HFF-Myc (cell line): ENCODE measurements at regions not wholly inside any gene's neighbourhood (a gene's known extent, or its start where the extent isn't known, plus 50 kb on each side); places are given as distances from the start of the nearest gene placed in this dataset.
A peak's percentile ranks its signal among the peaks of the same experiment; 100 is the strongest.

ENCODE experiments used
- DNase-seq: peaks from one replicate; pipeline ENCODE4 v3.0.0-alpha.2; 2011; ENCODE audit warnings: low read depth; ENCODE audit errors: extremely low read depth
- H3K4me3 ChIP-seq: replicated peaks from 2 replicates; pipeline ENCODE4 v1.5.1; 2011; ENCODE audit warnings: low read depth, mild to moderate bottlenecking, control low read depth, low read length
- TF ChIP-seq, protein P1 (sequence below): IDR thresholded peaks from 2 replicates; pipeline ENCODE4 v1.5.1; 2012; ENCODE audit warnings: mild to moderate bottlenecking, low read depth, low read length, control low read depth; ENCODE audit errors: missing control alignments

DNA sequence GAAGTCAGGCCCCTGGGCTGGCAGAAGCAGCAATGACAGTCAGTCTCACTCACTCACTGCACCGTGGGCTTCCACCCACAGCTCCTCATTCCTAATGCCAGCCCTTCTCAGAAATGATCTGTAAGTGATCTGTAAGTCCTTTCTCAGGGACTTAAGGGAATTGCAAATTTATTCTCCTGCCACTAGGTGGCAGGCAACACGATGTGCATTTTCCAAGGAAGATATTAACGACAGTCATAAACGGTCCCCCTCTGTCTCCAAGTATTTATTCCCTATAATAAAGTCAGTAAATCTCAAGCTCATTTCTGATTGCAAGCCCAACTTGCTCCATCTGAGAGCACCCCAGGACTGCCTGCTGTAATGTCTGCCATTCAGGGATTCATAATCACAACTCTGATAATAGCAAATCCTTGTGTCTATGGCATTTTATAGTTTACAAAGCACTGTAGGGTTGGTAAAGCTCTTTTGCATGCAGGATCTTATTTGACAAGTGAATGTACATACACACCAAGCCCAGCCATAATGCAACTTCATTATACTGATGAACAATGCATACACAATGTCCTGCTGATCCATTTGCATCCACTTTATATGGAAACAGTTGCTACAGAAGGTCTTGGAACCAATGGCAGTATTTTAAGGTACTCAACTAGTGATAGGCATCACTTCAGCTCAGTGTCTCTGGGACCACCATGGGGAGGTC, 380.5 kb upstream of the CAMK1G start:
- no peak for DNase-seq
- TF ChIP-seq, protein P1, sequence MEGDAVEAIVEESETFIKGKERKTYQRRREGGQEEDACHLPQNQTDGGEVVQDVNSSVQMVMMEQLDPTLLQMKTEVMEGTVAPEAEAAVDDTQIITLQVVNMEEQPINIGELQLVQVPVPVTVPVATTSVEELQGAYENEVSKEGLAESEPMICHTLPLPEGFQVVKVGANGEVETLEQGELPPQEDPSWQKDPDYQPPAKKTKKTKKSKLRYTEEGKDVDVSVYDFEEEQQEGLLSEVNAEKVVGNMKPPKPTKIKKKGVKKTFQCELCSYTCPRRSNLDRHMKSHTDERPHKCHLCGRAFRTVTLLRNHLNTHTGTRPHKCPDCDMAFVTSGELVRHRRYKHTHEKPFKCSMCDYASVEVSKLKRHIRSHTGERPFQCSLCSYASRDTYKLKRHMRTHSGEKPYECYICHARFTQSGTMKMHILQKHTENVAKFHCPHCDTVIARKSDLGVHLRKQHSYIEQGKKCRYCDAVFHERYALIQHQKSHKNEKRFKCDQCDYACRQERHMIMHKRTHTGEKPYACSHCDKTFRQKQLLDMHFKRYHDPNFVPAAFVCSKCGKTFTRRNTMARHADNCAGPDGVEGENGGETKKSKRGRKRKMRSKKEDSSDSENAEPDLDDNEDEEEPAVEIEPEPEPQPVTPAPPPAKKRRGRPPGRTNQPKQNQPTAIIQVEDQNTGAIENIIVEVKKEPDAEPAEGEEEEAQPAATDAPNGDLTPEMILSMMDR: peak; percentile 70
- no peak overlapping the region for H3K4me3 ChIP-seq

DNA sequence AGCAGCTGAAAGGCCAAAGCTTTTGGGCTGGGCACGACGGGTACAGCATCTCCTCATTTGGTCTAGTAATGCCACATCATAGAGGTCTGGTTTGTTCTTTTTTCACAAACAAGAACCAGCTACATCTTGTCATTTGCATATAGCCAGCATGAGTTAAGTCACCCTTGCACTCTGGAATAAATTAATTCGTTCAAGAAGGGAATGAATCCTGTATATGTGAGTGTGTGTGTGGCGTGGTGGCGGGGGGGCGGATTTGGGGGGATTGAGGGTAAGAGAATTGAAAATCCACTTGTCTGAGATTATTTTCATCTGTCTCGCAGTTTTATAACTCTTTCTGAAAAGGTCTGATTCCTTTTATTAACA, 380.0 kb upstream of the CAMK1G start:
- H3K4me3 ChIP-seq: no peak overlapping the region
- TF ChIP-seq, protein P1: no peak
- DNase-seq: no peak

DNA sequence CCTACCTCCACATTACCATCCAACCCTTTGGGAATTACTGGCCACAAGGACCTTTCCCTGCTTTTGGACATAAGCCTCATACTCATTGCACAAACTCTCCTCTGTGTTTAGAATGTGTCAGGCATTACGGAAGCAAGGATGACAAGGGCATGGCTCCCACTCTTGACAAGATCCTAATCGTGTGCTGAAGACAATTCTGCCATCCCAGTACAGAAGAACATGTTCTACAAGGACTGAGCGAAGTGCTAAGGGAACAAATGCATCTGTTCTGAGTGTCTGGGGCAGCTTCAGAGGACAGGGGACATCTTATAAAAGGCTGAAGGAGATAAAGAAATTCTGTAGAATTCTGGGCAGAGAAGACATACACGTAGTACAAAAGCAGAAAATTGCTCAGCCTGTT, 378.5 kb upstream of the CAMK1G start:
- TF ChIP-seq, protein P1: no peak
- H3K4me3 ChIP-seq: no peak overlapping the region
- DNase-seq: no peak

DNA sequence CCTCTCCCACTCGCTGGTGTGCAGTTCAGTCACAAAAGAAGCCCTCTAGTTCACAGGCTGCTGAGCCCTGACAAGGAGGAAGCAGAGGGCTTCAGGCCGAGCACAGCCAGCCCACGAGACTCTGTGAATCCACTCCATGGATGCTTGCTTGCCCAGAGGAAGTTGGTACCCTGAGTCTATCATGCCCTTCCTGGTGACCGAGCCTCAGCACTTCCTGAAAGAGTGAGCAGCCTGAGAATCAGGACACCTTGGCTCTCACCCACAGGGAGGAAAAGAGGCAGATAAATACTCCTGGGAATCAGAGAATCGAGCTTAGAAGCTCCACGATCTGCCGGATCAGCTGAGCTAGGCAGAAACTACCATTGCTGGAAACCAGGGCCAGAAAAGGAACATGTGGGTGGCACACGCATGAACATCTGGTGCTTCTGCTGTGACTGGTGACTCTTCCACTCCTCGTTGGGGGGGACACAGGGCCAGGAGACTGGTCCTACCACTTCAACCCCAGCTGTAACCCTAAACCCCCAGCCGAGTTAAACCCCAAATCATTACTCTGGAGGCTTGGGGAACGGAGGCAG, 376.3 kb upstream of the CAMK1G start:
- H3K4me3 ChIP-seq: no peak overlapping the region
- DNase-seq: no peak

DNA sequence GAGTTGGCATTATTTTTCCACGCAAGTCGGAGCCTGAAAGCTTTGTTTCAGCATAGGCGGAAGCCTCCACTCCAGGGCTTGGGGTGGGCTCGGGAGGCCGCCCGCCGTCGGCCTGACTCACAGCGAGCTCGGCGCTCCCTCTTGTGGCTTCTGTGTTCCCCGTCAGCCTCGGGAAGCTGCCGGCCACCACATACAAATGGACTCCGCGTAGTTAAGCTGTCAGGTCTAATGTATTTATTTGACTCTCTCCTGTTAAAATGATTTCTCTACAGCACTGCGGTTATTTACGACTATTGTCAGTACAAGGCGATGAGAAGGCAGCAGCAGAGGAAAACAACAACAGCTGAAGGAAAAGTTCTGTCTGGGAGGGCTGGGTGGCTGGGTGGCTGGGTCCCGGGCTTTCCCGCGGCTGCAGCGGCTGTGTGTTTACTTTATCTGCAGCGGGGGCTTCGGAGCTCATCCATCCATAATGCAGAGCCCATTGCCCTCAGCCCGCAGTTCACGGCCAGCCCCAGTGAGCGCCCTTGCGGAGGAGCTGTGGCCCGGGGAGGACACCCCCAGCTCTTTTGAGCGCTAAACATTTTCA, 375.7 kb upstream of the CAMK1G start:
- 0 out of 2 replicates have a peak overlapping the region, but pooled peaks have one; percentile 11 for H3K4me3 ChIP-seq
- TF ChIP-seq, protein P1: peak; percentile 75

More for the DNA sequence above, 376.3 kb upstream of the CAMK1G start:
- TF ChIP-seq, protein P1: no peak

DNA sequence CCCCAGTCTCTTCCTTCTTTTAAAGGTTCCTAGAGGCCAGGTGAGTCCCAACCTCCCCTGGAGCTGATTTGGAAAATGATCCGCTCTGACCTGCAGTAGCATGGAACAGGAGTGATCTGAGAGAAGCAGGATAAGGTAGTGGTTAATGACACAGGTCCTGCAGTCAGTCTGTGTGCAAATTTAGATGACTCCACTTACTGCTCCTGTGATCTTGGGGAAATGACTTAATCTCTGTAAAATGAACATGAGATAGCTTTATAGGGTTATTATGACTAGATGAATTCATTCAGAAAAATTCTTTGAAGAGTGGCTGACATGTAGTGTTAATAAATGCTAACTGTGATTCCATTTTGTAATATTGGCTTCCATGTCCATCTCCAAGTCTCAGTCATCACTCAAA, 374.9 kb upstream of the CAMK1G start:
- no peak for DNase-seq
- H3K4me3 ChIP-seq: no peak overlapping the region
- TF ChIP-seq, protein P1: no peak

More for the DNA sequence above, 375.7 kb upstream of the CAMK1G start:
- peak; percentile 25 for DNase-seq
